CD4-positive, alpha-beta memory T cell (primary cell): ENCODE measurements at regions not wholly inside any gene's neighbourhood (a gene's known extent, or its start where the extent isn't known, plus 50 kb on each side); places are given as distances from the start of the nearest gene placed in this dataset.
"Not testable (repeated sequence)": the region's sequence is repeated elsewhere in the genome, so short reads cannot be mapped to it uniquely, and the experiment has no call there.

Experiments
- CTCF ChIA-PET: fragments of 350-600 bp; sonication (Branson Sonifier 250); formaldehyde crosslinking; loops from one replicate; lab custom pipeline; 2021; ENCODE audit warnings: inconsistent platforms; ENCODE audit not compliant: partially characterized antibody; lab: Charles Lee
- POLR2A ChIA-PET: fragments of 350-600 bp; sonication (Branson Sonifier 250); formaldehyde crosslinking; loops from one replicate; lab custom pipeline; 2021; ENCODE audit not compliant: partially characterized antibody; lab: Charles Lee
- DNase-seq, 5 donors: peaks; one replicate each; pipeline versions ENCODE4 v3.0.0 to v3.0.0-alpha.2; 2020 to 2022; ENCODE audit warnings: mixed read lengths in 1 of 5
- H3K27ac ChIP-seq: one replicate; pipeline ENCODE4 v1.7.0; 2013; ENCODE audit warnings: low read depth, low read length
- H3K27me3 ChIP-seq: 2 replicates; pipeline ENCODE4 v1.7.0; 2013; ENCODE audit warnings: mild to moderate bottlenecking, low read length, moderate library complexity; ENCODE audit not compliant: insufficient read depth
- H3K36me3 ChIP-seq: 2 replicates; pipeline ENCODE4 v1.7.0; 2013; ENCODE audit warnings: mild to moderate bottlenecking, low read length, moderate library complexity; ENCODE audit not compliant: insufficient read depth
- H3K4me1 ChIP-seq: 2 replicates; pipeline ENCODE4 v1.7.0; 2013; ENCODE audit warnings: mild to moderate bottlenecking, low read length, moderate library complexity; ENCODE audit not compliant: insufficient read depth
- H3K4me3 ChIP-seq, 2 donors: one replicate each; pipeline ENCODE4 v1.7.0; 2013; ENCODE audit warnings: low read length in 2 of 2, mild to moderate bottlenecking in 1 of 2
- H3K9me3 ChIP-seq, 2 donors: one replicate each; pipeline ENCODE4 v1.7.0; 2013; ENCODE audit warnings: low read length in 2 of 2, control low read depth in 1 of 2; ENCODE audit not compliant: control insufficient read depth in 1 of 2
- H3K27ac Mint-ChIP-seq, 7 donors: one replicate each; pipeline ENCODE4 v1.8.0; 2020 to 2021; ENCODE audit warnings: mixed read lengths in 7 of 7, mild to moderate bottlenecking in 6 of 7, inconsistent platforms in 3 of 7, moderate library complexity in 3 of 7
- H3K27me3 Mint-ChIP-seq, 2 donors: one replicate each; pipeline ENCODE4 v1.8.0; 2020 to 2021; ENCODE audit warnings: mixed read lengths in 2 of 2
- H3K36me3 Mint-ChIP-seq, 2 donors: one replicate each; pipeline ENCODE4 v1.8.0; 2020 to 2021; ENCODE audit warnings: mixed read lengths in 2 of 2, inconsistent platforms in 1 of 2, mild to moderate bottlenecking in 1 of 2
- H3K4me1 Mint-ChIP-seq, 4 donors: one replicate each; pipeline ENCODE4 v1.8.0; 2020 to 2021; ENCODE audit warnings: mixed read lengths in 4 of 4, mild to moderate bottlenecking in 1 of 4
- H3K4me3 Mint-ChIP-seq, 8 donors: one replicate each; pipeline ENCODE4 v1.8.0; 2020 to 2021; ENCODE audit warnings: mixed read lengths in 8 of 8, mild to moderate bottlenecking in 7 of 8, moderate library complexity in 6 of 8, inconsistent platforms in 3 of 8
- H3K9me3 Mint-ChIP-seq, 8 donors: one replicate each; pipeline ENCODE4 v1.8.0; 2020 to 2021; ENCODE audit warnings: mixed read lengths in 8 of 8, mild to moderate bottlenecking in 5 of 8, inconsistent platforms in 3 of 8, moderate library complexity in 1 of 8
- intact Hi-C: fragments of 100-400 bp; cut with micrococcal nuclease; formaldehyde crosslinking; loops from one replicate; pipeline ENCODE4 v1.15.1; 2023

DNA sequence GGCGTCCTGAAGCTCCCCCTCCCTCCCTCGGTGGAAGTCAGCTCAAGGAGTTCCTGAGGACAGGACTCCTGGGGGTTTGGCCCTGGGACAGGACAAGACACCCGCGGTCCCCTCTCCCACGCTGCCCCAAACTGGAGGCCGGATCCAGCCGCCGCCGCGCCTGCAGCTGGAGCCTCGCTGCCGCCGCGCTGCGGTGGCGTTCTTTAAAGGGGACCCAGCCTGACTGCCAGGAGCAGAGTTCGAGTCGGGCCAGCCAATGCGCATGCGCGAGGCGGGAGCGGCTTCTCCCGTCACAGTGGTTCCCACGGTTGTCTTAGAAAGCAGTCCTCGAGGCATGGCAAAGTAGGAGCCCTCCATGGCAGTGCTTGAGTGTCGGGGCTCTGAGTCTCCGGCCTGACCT is 362.7 kb upstream of the ZNF337 start:
- H3K27me3 Mint-ChIP-seq, H3K27ac Mint-ChIP-seq, H3K36me3 ChIP-seq, H3K4me1 Mint-ChIP-seq, H3K4me3 ChIP-seq, H3K27ac ChIP-seq, H3K9me3 ChIP-seq, H3K4me3 Mint-ChIP-seq, intact Hi-C loops, H3K36me3 Mint-ChIP-seq, H3K9me3 Mint-ChIP-seq, H3K27me3 ChIP-seq, POLR2A ChIA-PET, CTCF ChIA-PET, H3K4me1 ChIP-seq, DNase-seq: not testable (repeated sequence)

- H3K4me1 Mint-ChIP-seq, H3K27me3 ChIP-seq, H3K36me3 ChIP-seq, H3K4me3 Mint-ChIP-seq, H3K36me3 Mint-ChIP-seq, H3K4me3 ChIP-seq, H3K4me1 ChIP-seq, POLR2A ChIA-PET, H3K27me3 Mint-ChIP-seq, H3K9me3 Mint-ChIP-seq, H3K27ac ChIP-seq, CTCF ChIA-PET, DNase-seq, H3K9me3 ChIP-seq, H3K27ac Mint-ChIP-seq, intact Hi-C loops: not testable (repeated sequence)
Observed at GRCh38 chr20:26058446-26058845, 361.8 kb upstream of the ZNF337 start.

- POLR2A ChIA-PET, H3K27ac Mint-ChIP-seq, H3K36me3 ChIP-seq, H3K4me3 ChIP-seq, DNase-seq, intact Hi-C loops, H3K27me3 ChIP-seq, H3K4me3 Mint-ChIP-seq, H3K4me1 ChIP-seq, H3K9me3 Mint-ChIP-seq, H3K4me1 Mint-ChIP-seq, H3K36me3 Mint-ChIP-seq, H3K27me3 Mint-ChIP-seq, H3K9me3 ChIP-seq, H3K27ac ChIP-seq, CTCF ChIA-PET: not testable (repeated sequence)
Observed at GRCh38 chr20:26057135-26057752, 360.6 kb upstream of the ZNF337 start.

DNA sequence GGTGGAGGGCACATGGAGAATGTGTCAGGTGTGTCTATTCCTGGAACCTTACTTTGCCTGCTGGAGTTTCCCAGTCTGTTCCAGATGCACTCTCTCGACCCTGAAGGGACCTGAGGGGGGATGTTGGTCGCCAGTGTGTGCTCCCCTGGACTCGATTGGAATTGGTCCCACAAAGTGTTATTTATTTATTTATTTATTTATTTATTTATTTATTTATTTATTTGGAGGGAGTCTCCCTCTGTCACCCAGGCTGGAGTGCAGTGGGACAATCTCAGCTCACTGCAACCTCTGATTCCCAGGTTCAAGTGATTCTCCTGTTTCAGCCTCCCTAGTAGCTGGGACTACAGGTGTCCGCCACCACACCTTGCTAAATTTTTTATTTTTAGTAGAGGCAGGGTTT is 329.1 kb upstream of the ZNF337 start:
- POLR2A ChIA-PET, H3K27me3 Mint-ChIP-seq, H3K36me3 Mint-ChIP-seq, H3K36me3 ChIP-seq, DNase-seq, H3K4me1 Mint-ChIP-seq, H3K9me3 Mint-ChIP-seq, CTCF ChIA-PET, H3K4me3 ChIP-seq, H3K4me3 Mint-ChIP-seq, H3K27ac ChIP-seq, H3K4me1 ChIP-seq, H3K9me3 ChIP-seq, intact Hi-C loops, H3K27ac Mint-ChIP-seq, H3K27me3 ChIP-seq: not testable (repeated sequence)

DNA sequence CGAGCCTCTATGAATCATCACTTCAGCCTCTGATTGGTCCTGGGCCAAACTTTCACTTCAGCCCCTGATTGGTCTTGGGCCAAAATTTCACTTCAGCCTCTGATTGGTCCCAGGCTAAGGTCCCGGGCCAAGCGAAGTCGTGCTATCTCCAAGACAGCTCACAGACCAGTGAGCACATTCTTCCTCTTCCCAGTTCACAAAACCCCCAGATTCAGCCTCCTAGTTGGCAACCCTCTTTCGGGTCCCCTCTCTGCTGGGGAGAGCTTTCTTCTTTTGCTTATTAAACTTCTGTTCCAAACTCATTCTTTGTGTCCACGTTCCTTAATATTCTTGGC is 314.3 kb upstream of the ZNF337 start:
- H3K27me3 Mint-ChIP-seq, H3K27me3 ChIP-seq, H3K9me3 Mint-ChIP-seq, intact Hi-C loops, H3K4me1 ChIP-seq, H3K4me3 ChIP-seq, H3K27ac Mint-ChIP-seq, H3K27ac ChIP-seq, H3K9me3 ChIP-seq, H3K36me3 Mint-ChIP-seq, DNase-seq, POLR2A ChIA-PET, CTCF ChIA-PET, H3K36me3 ChIP-seq: not testable (repeated sequence)
- peaks cover 4 to 12% (median 9%) of the 10 kb centered on the region in 4 donors for H3K4me1 Mint-ChIP-seq
- H3K4me3 Mint-ChIP-seq = peak overlapping the region in 2 of 8 donors; percentile 89 to 90

GRCh38 chr20:26010224-26010941 is 313.7 kb upstream of the ZNF337 start:
- H3K36me3 ChIP-seq, H3K4me1 ChIP-seq, H3K27me3 Mint-ChIP-seq, intact Hi-C loops, POLR2A ChIA-PET, H3K9me3 ChIP-seq, H3K9me3 Mint-ChIP-seq, H3K27ac ChIP-seq, H3K4me3 ChIP-seq, CTCF ChIA-PET, DNase-seq, H3K27me3 ChIP-seq, H3K36me3 Mint-ChIP-seq: not testable (repeated sequence)
- Mint-ChIP-seq H3K27ac (peak overlapping the region; percentile 49 to 92 (median 85)), H3K4me3 (peak overlapping the region; percentile 89 to 99 (median 93)), H3K4me1 (peaks cover 4 to 12% (median 9%) of the 10 kb centered on the region in 4 donors)

DNA sequence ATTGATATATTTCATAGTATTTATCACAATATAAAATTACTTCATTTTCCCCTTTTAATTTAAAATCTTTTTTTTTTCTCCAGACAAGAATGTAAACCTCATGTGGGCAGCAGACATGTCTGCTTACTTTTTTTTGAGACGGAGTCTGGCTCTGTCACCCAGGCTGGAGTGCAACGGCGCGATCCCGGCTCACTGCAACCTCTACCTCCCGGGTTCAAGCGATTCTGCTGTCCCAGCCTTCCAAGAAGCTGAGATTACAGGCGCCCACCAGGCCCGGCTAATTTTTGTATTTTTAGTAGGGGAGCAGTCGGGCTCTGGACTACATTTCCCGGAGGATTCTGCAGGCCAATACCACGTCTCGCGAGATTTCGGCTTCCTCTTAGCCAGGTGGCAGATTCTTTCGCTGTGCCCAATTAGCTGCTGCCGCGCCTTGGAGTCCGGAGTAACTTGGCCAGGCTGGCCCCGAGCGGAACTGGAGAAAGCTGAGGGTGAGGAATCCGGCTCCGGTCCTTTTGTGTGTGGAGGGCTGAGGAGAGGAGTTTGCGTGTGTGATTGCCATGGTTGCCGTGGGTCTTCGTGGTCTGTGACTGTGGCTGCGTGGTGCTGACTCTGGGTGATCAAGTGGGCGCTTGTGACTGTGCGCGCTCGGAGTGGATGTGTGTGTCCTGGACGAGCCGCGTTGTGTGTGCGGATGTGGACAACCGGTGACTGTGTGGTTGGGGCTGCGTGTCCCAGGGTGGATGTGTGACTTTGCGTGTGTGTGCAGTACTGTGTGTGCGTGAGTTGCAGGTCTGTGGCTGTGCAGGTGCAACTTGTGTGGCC is 313.0 kb upstream of the ZNF337 start:
- H3K9me3 Mint-ChIP-seq, H3K27me3 ChIP-seq, H3K4me1 ChIP-seq, POLR2A ChIA-PET, H3K36me3 Mint-ChIP-seq, H3K27ac ChIP-seq, H3K36me3 ChIP-seq, H3K9me3 ChIP-seq, H3K27me3 Mint-ChIP-seq, intact Hi-C loops, CTCF ChIA-PET: not testable (repeated sequence)
- H3K4me3 ChIP-seq = peak overlapping the region in 1 of 2 donors; percentile 28
- H3K4me3 Mint-ChIP-seq = peak overlapping the region; percentile 89 to 99 (median 93)
- peak in 4 of 5 donors; percentile 39 to 50 (median 48) for DNase-seq
- peak overlapping the region; percentile 49 to 92 (median 85) for H3K27ac Mint-ChIP-seq
- peaks cover 4 to 12% (median 9%) of the 10 kb centered on the region in 4 donors for H3K4me1 Mint-ChIP-seq
